Activated CD4-positive, alpha-beta memory T cell treated with anti-CD3 and anti-CD28 coated beads for 36 hours (primary cell): ENCODE measurements at regions not wholly inside any gene's neighbourhood (a gene's known extent, or its start where the extent isn't known, plus 50 kb on each side); places are given as distances from the start of the nearest gene placed in this dataset.

Experiments
- CTCF ChIA-PET: fragments of 350-600 bp; sonication (Branson Sonifier 250); formaldehyde crosslinking; loops from one replicate; lab custom pipeline; 2021; ENCODE audit warnings: antibody characterized with exemption, inconsistent platforms; lab: Charles Lee
- POLR2A ChIA-PET: fragments of 350-600 bp; sonication (Branson Sonifier 250); formaldehyde crosslinking; loops from one replicate; lab custom pipeline; 2021; ENCODE audit warnings: antibody characterized with exemption; lab: Charles Lee
- DNase-seq: peaks from one replicate; pipeline ENCODE4 v3.0.0-alpha.2; 2020
- H3K27ac Mint-ChIP-seq: one replicate; pipeline ENCODE4 v1.8.0; 2021; ENCODE audit warnings: mixed read lengths
- H3K27me3 Mint-ChIP-seq: one replicate; pipeline ENCODE4 v1.8.0; 2021; ENCODE audit warnings: mixed read lengths
- H3K36me3 Mint-ChIP-seq: one replicate; pipeline ENCODE4 v1.8.0; 2021; ENCODE audit warnings: mixed read lengths
- H3K4me1 Mint-ChIP-seq: one replicate; pipeline ENCODE4 v1.8.0; 2021; ENCODE audit warnings: low read depth, mixed read lengths
- H3K4me3 Mint-ChIP-seq: one replicate; pipeline ENCODE4 v1.8.0; 2021; ENCODE audit warnings: mild to moderate bottlenecking, mixed read lengths
- H3K9me3 Mint-ChIP-seq: one replicate; pipeline ENCODE4 v1.8.0; 2021; ENCODE audit warnings: mixed read lengths
- intact Hi-C: fragments of 100-400 bp; cut with micrococcal nuclease; formaldehyde crosslinking; loops from one replicate; pipeline ENCODE4 v1.15.1; 2023

- DNase-seq, result peak; percentile 59
- intact Hi-C loops, result loop anchor here (1.0 to 2.0 kb wide), 5 partner anchors 145 to 1048 kb away; no protein-coding TSS in a partner anchor
- ChIA-PET CTCF (interaction anchor here (1.0 to 3.4 kb wide), 3 partner anchors 13 to 424 kb away, joined by 3 to 19 read pairs (median 3); no protein-coding TSS in a partner anchor), POLR2A (interaction anchor here (0.7 to 1.4 kb wide), 8 partner anchors 13 to 356 kb away, joined by 3 to 8 read pairs (median 4); no protein-coding TSS in a partner anchor)
- Mint-ChIP-seq H3K27ac (peak overlapping the region; percentile 51), H3K27me3 (peaks cover 2% of the 10 kb centered on the region), H3K9me3 (peaks cover 21% of the 10 kb centered on the region), H3K4me1 (peaks cover 59% of the 10 kb centered on the region), H3K36me3 (peaks cover 7% of the 10 kb centered on the region), H3K4me3 (peak overlapping the region; percentile 4)
Observed at GRCh38 chr4:38306482-38307071, 346.4 kb downstream of the PTTG2 start.

- H3K4me3 Mint-ChIP-seq, result no peak overlapping the region
- intact Hi-C loops, result no loop called here
- H3K9me3 Mint-ChIP-seq, result peaks cover 6% of the 10 kb centered on the region
- ChIA-PET CTCF (interaction anchor here (0.9 to 4.5 kb wide), 7 partner anchors 11 to 368 kb away, joined by 3 to 42 read pairs (median 11); no protein-coding TSS in a partner anchor), POLR2A (interaction anchor here (2.0 to 2.5 kb wide), 2 partner anchors 177 to 218 kb away, joined by 6 to 26 read pairs; no protein-coding TSS in a partner anchor)
- peaks cover 14% of the 10 kb centered on the region for H3K27me3 Mint-ChIP-seq
- peaks cover 2% of the 10 kb centered on the region for H3K36me3 Mint-ChIP-seq
- peak overlapping the region; percentile 49 for H3K27ac Mint-ChIP-seq
- DNase-seq, result no peak
- H3K4me1 Mint-ChIP-seq, result peaks cover 65% of the 10 kb centered on the region
Observed at GRCh38 chr4:38308728-38309311, 348.6 kb downstream of the PTTG2 start.

GRCh38 chr4:38309471-38309870 lies 349.3 kb downstream of the PTTG2 start:
- Mint-ChIP-seq H3K4me1 (peaks cover 71% of the 10 kb centered on the region), H3K9me3 (peaks cover 3% of the 10 kb centered on the region), H3K27me3 (peaks cover 15% of the 10 kb centered on the region), H3K27ac (no peak overlapping the region), H3K36me3 (peaks cover 2% of the 10 kb centered on the region), H3K4me3 (no peak overlapping the region)
- no peak for DNase-seq
- ChIA-PET POLR2A (interaction anchor here (1.5 to 2.7 kb wide), 4 partner anchors 178 to 251 kb away, joined by 6 to 26 read pairs (median 10); no protein-coding TSS in a partner anchor), CTCF (interaction anchor here (0.9 to 4.5 kb wide), 10 partner anchors 10 to 422 kb away, joined by 3 to 42 read pairs (median 6); no protein-coding TSS in a partner anchor)
- intact Hi-C loops, result no loop called here

- Mint-ChIP-seq H3K9me3 (peaks cover 2% of the 10 kb centered on the region), H3K4me1 (peaks cover 68% of the 10 kb centered on the region), H3K27ac (peak overlapping the region; percentile 72), H3K27me3 (peaks cover 15% of the 10 kb centered on the region), H3K4me3 (peak overlapping the region; percentile 12), H3K36me3 (peaks cover 2% of the 10 kb centered on the region)
- ChIA-PET CTCF (interaction anchor here (0.6 to 4.5 kb wide), 14 partner anchors 9 to 420 kb away, joined by 3 to 42 read pairs (median 5); no protein-coding TSS in a partner anchor), POLR2A (interaction anchor here (1.1 to 2.7 kb wide), 11 partner anchors 8 to 250 kb away, joined by 3 to 26 read pairs (median 6); no protein-coding TSS in a partner anchor)
- peak; percentile 86 for DNase-seq
- intact Hi-C loops, result loop anchor here (1.0 to 10.0 kb wide), 13 partner anchors 25 to 722 kb away; partner anchors contain the start of genes RELL1, TLR6 and TMEM156
Observed at GRCh38 chr4:38310446-38311043, 350.3 kb downstream of the PTTG2 start.

- intact Hi-C loops, result loop anchor here (2.0 to 10.0 kb wide), 8 partner anchors 133 to 721 kb away; partner anchors contain the start of genes RELL1, TLR6 and TMEM156
- ChIA-PET POLR2A (interaction anchor here (2.5 to 2.7 kb wide), 2 partner anchors 180 to 249 kb away, joined by 13 to 26 read pairs; no protein-coding TSS in a partner anchor), CTCF (interaction anchor here (0.7 to 4.5 kb wide), 8 partner anchors 8 to 371 kb away, joined by 3 to 42 read pairs (median 6); no protein-coding TSS in a partner anchor)
- no peak overlapping the region for H3K4me3 Mint-ChIP-seq
- H3K27me3 Mint-ChIP-seq, result peaks cover 15% of the 10 kb centered on the region
- peaks cover 2% of the 10 kb centered on the region for H3K36me3 Mint-ChIP-seq
- peaks cover 58% of the 10 kb centered on the region for H3K4me1 Mint-ChIP-seq
- no peak for DNase-seq
- no peak overlapping the region for H3K27ac Mint-ChIP-seq
- peaks cover 2% of the 10 kb centered on the region for H3K9me3 Mint-ChIP-seq
Observed at GRCh38 chr4:38311495-38312126, 351.4 kb downstream of the PTTG2 start.

- no peak overlapping the region for H3K4me3 Mint-ChIP-seq
- intact Hi-C loops, result loop anchor here (5.0 to 10.0 kb wide), 3 partner anchors 542 to 719 kb away; partner anchors contain the start of genes RELL1, TLR6 and TMEM156
- peaks cover 2% of the 10 kb centered on the region for H3K36me3 Mint-ChIP-seq
- no peak for DNase-seq
- H3K27ac Mint-ChIP-seq, result no peak overlapping the region
- ChIA-PET POLR2A (no interaction called here), CTCF (interaction anchor here (1.5 kb wide), 1 partner anchor 362 kb away, joined by 3 read pairs; no protein-coding TSS in a partner anchor)
- peaks cover 2% of the 10 kb centered on the region for H3K9me3 Mint-ChIP-seq
- peaks cover 15% of the 10 kb centered on the region for H3K27me3 Mint-ChIP-seq
- H3K4me1 Mint-ChIP-seq, result peaks cover 47% of the 10 kb centered on the region
Observed at GRCh38 chr4:38313175-38313574, 350.8 kb upstream of the KLF3 start.

GRCh38 chr4:38313999-38314561 lies 349.9 kb upstream of the KLF3 start:
- intact Hi-C loops, result loop anchor here (5.0 to 10.0 kb wide), 3 partner anchors 541 to 718 kb away; partner anchors contain the start of genes RELL1, TLR6 and TMEM156
- peak; percentile 36 for DNase-seq
- Mint-ChIP-seq H3K4me1 (peaks cover 47% of the 10 kb centered on the region), H3K9me3 (peaks cover 2% of the 10 kb centered on the region), H3K27ac (no peak overlapping the region), H3K27me3 (peaks cover 13% of the 10 kb centered on the region), H3K4me3 (no peak overlapping the region), H3K36me3 (peaks cover 2% of the 10 kb centered on the region)
- POLR2A ChIA-PET, result no interaction called here
- CTCF ChIA-PET, result interaction anchor here (0.6 to 1.5 kb wide), 3 partner anchors 326 to 417 kb away, joined by 3 read pairs; no protein-coding TSS in a partner anchor

- CTCF ChIA-PET, result interaction anchor here (0.6 to 1.2 kb wide), 4 partner anchors 311 to 416 kb away, joined by 3 read pairs; no protein-coding TSS in a partner anchor
- DNase-seq, result no peak
- Mint-ChIP-seq H3K9me3 (peaks cover 2% of the 10 kb centered on the region), H3K4me3 (no peak overlapping the region), H3K27me3 (peaks cover 13% of the 10 kb centered on the region), H3K4me1 (peaks cover 47% of the 10 kb centered on the region), H3K36me3 (peaks cover 2% of the 10 kb centered on the region), H3K27ac (no peak overlapping the region)
- intact Hi-C loops, result loop anchor here (5.0 to 10.0 kb wide), 3 partner anchors 540 to 718 kb away; partner anchors contain the start of genes RELL1, TLR6 and TMEM156
- POLR2A ChIA-PET, result no interaction called here
Observed at GRCh38 chr4:38314663-38315062, 349.3 kb upstream of the KLF3 start.

GRCh38 chr4:38315286-38315685 lies 348.7 kb upstream of the KLF3 start:
- H3K27me3 Mint-ChIP-seq, result peaks cover 13% of the 10 kb centered on the region
- DNase-seq, result no peak
- no peak overlapping the region for H3K27ac Mint-ChIP-seq
- POLR2A ChIA-PET, result no interaction called here
- CTCF ChIA-PET, result interaction anchor here (0.6 to 1.2 kb wide), 3 partner anchors 310 to 416 kb away, joined by 3 read pairs; no protein-coding TSS in a partner anchor
- peaks cover 2% of the 10 kb centered on the region for H3K36me3 Mint-ChIP-seq
- peaks cover 2% of the 10 kb centered on the region for H3K9me3 Mint-ChIP-seq
- H3K4me3 Mint-ChIP-seq, result no peak overlapping the region
- intact Hi-C loops, result loop anchor here (10.0 kb wide), 2 partner anchors 540 to 630 kb away; partner anchors contain the start of genes RELL1 and TLR6
- peaks cover 47% of the 10 kb centered on the region for H3K4me1 Mint-ChIP-seq

GRCh38 chr4:38316045-38316444 lies 348.0 kb upstream of the KLF3 start:
- ChIA-PET POLR2A (no interaction called here), CTCF (interaction anchor here (1.3 kb wide), 1 partner anchor 466 kb away, joined by 3 read pairs; the partner anchor contains the start of gene TLR10)
- peaks cover 47% of the 10 kb centered on the region for H3K4me1 Mint-ChIP-seq
- intact Hi-C loops, result loop anchor here (10.0 kb wide), 2 partner anchors 539 to 631 kb away; partner anchors contain the start of genes RELL1 and TLR6
- H3K36me3 Mint-ChIP-seq, result peaks cover 2% of the 10 kb centered on the region
- H3K27me3 Mint-ChIP-seq, result peaks cover 13% of the 10 kb centered on the region
- H3K4me3 Mint-ChIP-seq, result no peak overlapping the region
- H3K9me3 Mint-ChIP-seq, result peaks cover 2% of the 10 kb centered on the region
- no peak for DNase-seq
- H3K27ac Mint-ChIP-seq, result no peak overlapping the region
